Tibial nerve (tissue), 4 donors: ENCODE measurements at regions not wholly inside any gene's neighbourhood (a gene's known extent, or its start where the extent isn't known, plus 50 kb on each side); places are given as distances from the start of the nearest gene placed in this dataset.

Experiments used
- DNase-seq, 2 donors: peaks; one replicate each; pipeline ENCODE4 v3.0.0-alpha.2; 2019; ENCODE audit warnings: low spot score in 2 of 2
- H3K27ac ChIP-seq, 4 donors: fragments of 200-600 bp; sonication (generic) in 3 of 4; one replicate each; pipeline ENCODE4 v1.5.1; 2017 to 2019; ENCODE audit warnings: mild to moderate bottlenecking in 1 of 4
- H3K27me3 ChIP-seq, 2 donors: fragments of 200-600 bp; sonication (generic) in 1 of 2; one replicate each; pipeline versions ENCODE4 v1.5.1 to v1.6.0; 2017 to 2019
- H3K36me3 ChIP-seq, 3 donors: fragments of 200-600 bp; sonication (generic); one replicate each; pipeline ENCODE4 v1.5.1; 2018 to 2019
- H3K4me1 ChIP-seq, 4 donors: fragments of 200-600 bp; sonication (generic) in 3 of 4; one replicate each; pipeline ENCODE4 v1.5.1; 2017 to 2019
- H3K4me3 ChIP-seq, 4 donors: fragments of 200-600 bp; sonication (generic) in 3 of 4; one replicate each; pipeline ENCODE4 v1.5.1; 2017 to 2019; ENCODE audit warnings: mild to moderate bottlenecking in 1 of 4, moderate library complexity in 1 of 4
- H3K9me3 ChIP-seq, 4 donors: fragments of 200-600 bp; sonication (generic) in 3 of 4; one replicate each; pipeline ENCODE4 v1.5.1; 2017 to 2019
- EP300 ChIP-seq, 2 donors: sonication (generic); formaldehyde crosslinking; IDR thresholded peaks; one replicate each; pipeline ENCODE4 v1.6.1; 2017; ENCODE audit warnings: antibody characterized with exemption in 2 of 2, mild to moderate bottlenecking in 1 of 2
- POLR2A ChIP-seq, 2 donors: fragments of 450-650 bp; IDR thresholded peaks; one replicate each; pipeline ENCODE4 v1.6.1; 2017; ENCODE audit warnings: antibody characterized with exemption in 2 of 2, mild to moderate bottlenecking in 2 of 2, moderate library complexity in 2 of 2
- WGBS, 2 donors: methylation state at CpG; one replicate each; pipeline ENCODE4 v1.1.5; 2018; 5-methylcytosine and 5-hydroxymethylcytosine counted together
- TF ChIP-seq, protein P1 (sequence below), 5 experiments: fragments of 200-600 bp in 3 of 5; fragments of 450-650 bp in 2 of 5; sonication (generic) in 3 of 5; IDR thresholded peaks; one replicate each; pipeline ENCODE4 v1.5.1; 2016 to 2019; ENCODE audit warnings: antibody characterized with exemption in 5 of 5, mild to moderate bottlenecking in 3 of 5, moderate library complexity in 2 of 5

DNA sequence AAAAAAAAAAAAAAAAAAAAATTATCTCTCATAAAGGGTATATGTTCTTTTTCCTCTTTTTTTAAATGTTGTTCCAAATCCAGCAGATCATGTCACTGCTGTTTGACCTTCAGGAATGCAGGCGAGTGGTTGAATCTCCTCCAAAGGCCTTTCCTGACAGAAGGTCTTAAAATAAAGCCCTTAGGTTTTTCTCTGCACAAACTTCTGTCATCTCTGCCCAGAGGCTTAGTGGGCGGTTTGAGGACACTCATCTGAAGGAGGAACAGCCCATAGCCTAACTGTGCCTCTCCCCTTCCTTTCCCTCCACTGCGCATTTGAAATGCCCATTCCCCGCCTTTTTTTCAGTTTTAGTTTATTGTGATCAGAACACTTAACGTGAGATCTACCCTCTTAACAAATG is 270.2 kb downstream of the TMEM114 start:
- Histone ChIP-seq H3K9me3 (no peaks in the 10 kb centered on the region), H3K27me3 (no peaks in the 10 kb centered on the region), H3K36me3 (no peaks in the 10 kb centered on the region), H3K4me3 (no peak overlapping the region), H3K27ac (no peak overlapping the region), H3K4me1 (no peaks in the 10 kb centered on the region)
- TF ChIP-seq, protein P1, sequence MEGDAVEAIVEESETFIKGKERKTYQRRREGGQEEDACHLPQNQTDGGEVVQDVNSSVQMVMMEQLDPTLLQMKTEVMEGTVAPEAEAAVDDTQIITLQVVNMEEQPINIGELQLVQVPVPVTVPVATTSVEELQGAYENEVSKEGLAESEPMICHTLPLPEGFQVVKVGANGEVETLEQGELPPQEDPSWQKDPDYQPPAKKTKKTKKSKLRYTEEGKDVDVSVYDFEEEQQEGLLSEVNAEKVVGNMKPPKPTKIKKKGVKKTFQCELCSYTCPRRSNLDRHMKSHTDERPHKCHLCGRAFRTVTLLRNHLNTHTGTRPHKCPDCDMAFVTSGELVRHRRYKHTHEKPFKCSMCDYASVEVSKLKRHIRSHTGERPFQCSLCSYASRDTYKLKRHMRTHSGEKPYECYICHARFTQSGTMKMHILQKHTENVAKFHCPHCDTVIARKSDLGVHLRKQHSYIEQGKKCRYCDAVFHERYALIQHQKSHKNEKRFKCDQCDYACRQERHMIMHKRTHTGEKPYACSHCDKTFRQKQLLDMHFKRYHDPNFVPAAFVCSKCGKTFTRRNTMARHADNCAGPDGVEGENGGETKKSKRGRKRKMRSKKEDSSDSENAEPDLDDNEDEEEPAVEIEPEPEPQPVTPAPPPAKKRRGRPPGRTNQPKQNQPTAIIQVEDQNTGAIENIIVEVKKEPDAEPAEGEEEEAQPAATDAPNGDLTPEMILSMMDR (IDR thresholded peaks at IDR 0.05) = no peak
- TF ChIP-seq EP300 (IDR thresholded peaks at IDR 0.05) (no peak), POLR2A (IDR thresholded peaks at IDR 0.05) (no peak)
- DNase-seq = no peak
- WGBS, 2 donors = 71 to 72% methylated on average over 5 of the region's 5 CpGs

DNA sequence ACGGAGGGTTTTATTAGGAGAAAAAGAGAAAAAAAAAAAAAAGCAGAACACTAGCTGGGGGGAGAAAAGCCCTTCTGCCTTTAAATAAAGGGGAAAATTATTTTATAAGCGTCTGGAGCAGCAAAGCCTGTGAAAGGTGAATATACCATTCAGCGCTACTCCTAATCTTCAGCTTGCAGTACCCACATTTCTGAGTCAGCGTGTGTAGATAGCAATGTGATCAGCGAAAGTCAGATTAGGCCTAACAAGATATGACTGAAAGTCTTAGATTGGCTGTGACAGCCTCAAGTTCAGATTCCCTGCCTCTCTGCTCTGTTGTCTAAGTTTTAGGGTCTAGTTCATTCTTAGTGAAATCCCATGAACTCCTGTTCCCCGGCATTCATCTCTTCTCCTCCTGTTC is 279.5 kb downstream of the TMEM114 start:
- H3K27me3 ChIP-seq = no peaks in the 10 kb centered on the region
- no peak for DNase-seq
- H3K4me1 ChIP-seq = no peaks in the 10 kb centered on the region
- no peak for TF ChIP-seq POLR2A (IDR thresholded peaks at IDR 0.05)
- no peak for TF ChIP-seq EP300 (IDR thresholded peaks at IDR 0.05)
- TF ChIP-seq, protein P1 (IDR thresholded peaks at IDR 0.05) = no peak
- no peak overlapping the region for H3K27ac ChIP-seq
- H3K36me3 ChIP-seq = no peaks in the 10 kb centered on the region
- 57 to 64% methylated on average over 6 of the region's 6 CpGs for WGBS, 2 donors
- peaks cover 0 to 9% (median 0%) of the 10 kb centered on the region in 4 donors for H3K9me3 ChIP-seq
- H3K4me3 ChIP-seq = no peak overlapping the region

DNA sequence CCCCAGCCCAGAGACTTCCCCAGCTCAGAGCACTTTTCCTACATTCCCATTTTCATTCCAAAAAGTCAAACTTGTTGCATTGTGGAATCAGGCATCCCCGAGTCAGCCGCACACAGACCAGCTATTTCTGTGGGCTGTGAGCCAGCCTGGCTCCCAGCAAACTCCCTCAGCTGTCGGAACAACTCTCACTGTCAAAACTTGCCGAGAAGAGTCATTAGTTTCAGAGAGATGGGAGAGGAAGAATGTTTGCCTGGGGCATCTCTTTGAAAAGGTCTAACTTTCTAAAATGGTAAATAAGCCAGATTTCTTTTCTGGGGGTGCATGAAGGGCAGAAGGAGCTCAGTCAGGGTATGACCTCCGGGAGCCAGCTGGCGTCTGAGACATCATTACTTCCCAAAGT is 280.0 kb downstream of the TMEM114 start:
- no peaks in the 10 kb centered on the region for H3K36me3 ChIP-seq
- no peak overlapping the region for H3K27ac ChIP-seq
- no peak for TF ChIP-seq POLR2A (IDR thresholded peaks at IDR 0.05)
- TF ChIP-seq EP300 (IDR thresholded peaks at IDR 0.05) = no peak
- TF ChIP-seq, protein P1 (IDR thresholded peaks at IDR 0.05) = no peak
- WGBS, 2 donors = 16 to 21% methylated on average over 6 of the region's 6 CpGs
- H3K27me3 ChIP-seq = no peaks in the 10 kb centered on the region
- H3K4me3 ChIP-seq = no peak overlapping the region
- no peaks in the 10 kb centered on the region for H3K4me1 ChIP-seq
- peaks cover 0 to 9% (median 0%) of the 10 kb centered on the region in 4 donors for H3K9me3 ChIP-seq
- no peak for DNase-seq

DNA sequence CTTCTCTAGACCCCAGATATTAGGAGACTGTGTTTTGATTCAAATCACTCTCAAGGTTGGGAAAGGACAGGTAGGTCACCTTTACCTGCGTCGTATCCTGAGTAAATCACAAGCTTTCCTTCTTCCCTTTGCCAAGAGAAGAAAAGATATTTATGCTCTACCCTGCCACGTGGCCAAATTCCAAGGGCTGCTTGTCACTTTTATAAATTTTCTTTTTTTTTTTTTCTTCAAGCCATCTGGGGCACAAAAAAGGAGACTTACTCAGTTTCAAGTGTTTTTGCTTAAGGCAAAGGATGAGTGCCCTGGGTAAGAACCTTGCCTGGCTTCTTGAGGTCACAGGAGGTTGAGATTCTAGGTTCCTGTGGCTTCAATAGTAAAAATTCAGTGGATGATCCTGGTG is 285.1 kb downstream of the TMEM114 start:
- Histone ChIP-seq H3K4me3 (no peak overlapping the region), H3K36me3 (no peaks in the 10 kb centered on the region), H3K9me3 (peaks cover 0 to 9% (median 0%) of the 10 kb centered on the region in 4 donors), H3K27ac (no peak overlapping the region), H3K4me1 (no peaks in the 10 kb centered on the region), H3K27me3 (no peaks in the 10 kb centered on the region)
- DNase-seq = no peak
- TF ChIP-seq EP300 (IDR thresholded peaks at IDR 0.05) (no peak), POLR2A (IDR thresholded peaks at IDR 0.05) (no peak)
- TF ChIP-seq, protein P1 (IDR thresholded peaks at IDR 0.05) = no peak
- 68 to 74% methylated on average over 3 of the region's 3 CpGs for WGBS, 2 donors

DNA sequence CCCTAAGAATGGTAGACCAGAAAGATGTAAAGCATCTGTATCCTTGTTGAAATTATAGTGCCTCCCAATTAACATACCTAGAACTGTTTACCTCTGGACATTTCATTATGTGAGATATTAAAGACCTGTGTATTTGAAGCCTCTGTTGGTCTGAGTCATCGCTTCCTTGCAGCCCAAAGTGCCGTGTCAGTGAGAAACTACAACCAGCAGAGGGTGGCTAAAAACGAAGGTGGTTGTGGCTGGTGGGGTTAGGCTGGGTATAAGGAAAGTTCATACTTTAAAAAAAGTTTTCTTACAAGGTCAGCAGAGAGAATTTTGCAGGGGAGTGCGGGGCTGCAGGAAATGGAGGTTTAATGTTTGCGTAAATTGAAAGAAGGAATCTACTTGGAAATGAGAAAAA is 290.7 kb downstream of the TMEM114 start:
- Histone ChIP-seq H3K36me3 (no peaks in the 10 kb centered on the region), H3K27ac (no peak overlapping the region), H3K27me3 (no peaks in the 10 kb centered on the region), H3K4me1 (no peaks in the 10 kb centered on the region), H3K4me3 (no peak overlapping the region), H3K9me3 (no peaks in the 10 kb centered on the region)
- WGBS, 2 donors = 75 to 76% methylated on average over 5 of the region's 5 CpGs
- no peak for DNase-seq
- TF ChIP-seq POLR2A (IDR thresholded peaks at IDR 0.05) (no peak), EP300 (IDR thresholded peaks at IDR 0.05) (no peak)
- TF ChIP-seq, protein P1 (IDR thresholded peaks at IDR 0.05) = no peak
